OCI-LY1 (cell line): ENCODE measurements at regions not wholly inside any gene's neighbourhood (a gene's known extent, or its start where the extent isn't known, plus 50 kb on each side); places are given as distances from the start of the nearest gene placed in this dataset.

Experiments used
- CTCF ChIP-seq: fragments of 200-600 bp; sonication (generic), shearing (Covaris generic); IDR thresholded peaks from 2 replicates; pipeline ENCODE4 v1.5.1; 2017; ENCODE audit warnings: mild to moderate bottlenecking, antibody characterized with exemption, low read length, moderate library complexity, mixed read lengths
- EZH2 ChIP-seq: fragments of 200-600 bp; sonication (generic), shearing (Covaris generic); IDR thresholded peaks from 2 replicates; pipeline ENCODE4 v1.8.0; 2017; ENCODE audit warnings: borderline replicate concordance, mixed run types, mild to moderate bottlenecking, antibody characterized with exemption, low read length, moderate library complexity, mixed read lengths

GRCh38 chr16:29315046-29315445 lies 91.5 kb downstream of the NPIPB11 start:
- TF ChIP-seq EZH2 (no peak), CTCF (no peak)
